ENCODE measurements at regions not wholly inside any gene's neighbourhood (a gene's known extent, or its start where the extent isn't known, plus 50 kb on each side); places are given as distances from the start of the nearest gene placed in this dataset.

DNA sequence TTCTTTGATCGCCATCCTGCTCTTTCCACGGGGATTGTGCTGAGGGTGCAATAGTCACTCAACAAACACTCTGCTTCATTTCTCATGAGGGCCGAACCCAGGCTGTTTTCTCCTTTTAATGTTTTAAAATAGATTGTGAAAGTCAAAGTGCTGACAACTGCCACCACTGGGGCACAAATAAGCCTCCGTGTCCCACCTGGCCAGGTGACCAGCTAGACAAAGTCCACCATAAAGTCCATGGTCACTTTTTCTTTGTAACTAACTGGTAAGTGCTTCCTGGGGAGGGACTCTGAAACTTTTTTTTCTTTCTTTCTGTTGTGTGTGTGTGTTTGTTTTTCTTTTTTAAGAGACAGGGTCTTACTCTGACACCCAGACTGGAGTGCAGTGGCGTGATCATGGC is 219.8 kb downstream of the LY86 start:
- Mint-ChIP-seq H3K4me1 (peaks cover 27% of the 10 kb centered on the region), H3K27ac (no peak overlapping the region), H3K27me3 (peaks cover 53% of the 10 kb centered on the region), H3K4me3 (no peak overlapping the region), H3K36me3 (ENCODE audit: low read depth) (peaks cover 3% of the 10 kb centered on the region)
- ATAC-seq, result no peak
- DNase-seq, result no peak
- no peaks in the 10 kb centered on the region for H3K9me3 ChIP-seq (ENCODE audit: control insufficient read depth, low read length, poor library complexity, severe bottlenecking)

GRCh38 chr6:6808915-6809314 is 220.4 kb downstream of the LY86 start:
- peaks cover 24% of the 10 kb centered on the region for H3K4me1 Mint-ChIP-seq
- peaks cover 51% of the 10 kb centered on the region for H3K27me3 Mint-ChIP-seq
- H3K9me3 ChIP-seq (ENCODE audit: control insufficient read depth, low read length, poor library complexity, severe bottlenecking), result no peaks in the 10 kb centered on the region
- H3K27ac Mint-ChIP-seq, result no peak overlapping the region
- peaks cover 3% of the 10 kb centered on the region for H3K36me3 Mint-ChIP-seq (ENCODE audit: low read depth)
- no peak for DNase-seq
- no peak for ATAC-seq
- H3K4me3 Mint-ChIP-seq, result no peak overlapping the region

DNA sequence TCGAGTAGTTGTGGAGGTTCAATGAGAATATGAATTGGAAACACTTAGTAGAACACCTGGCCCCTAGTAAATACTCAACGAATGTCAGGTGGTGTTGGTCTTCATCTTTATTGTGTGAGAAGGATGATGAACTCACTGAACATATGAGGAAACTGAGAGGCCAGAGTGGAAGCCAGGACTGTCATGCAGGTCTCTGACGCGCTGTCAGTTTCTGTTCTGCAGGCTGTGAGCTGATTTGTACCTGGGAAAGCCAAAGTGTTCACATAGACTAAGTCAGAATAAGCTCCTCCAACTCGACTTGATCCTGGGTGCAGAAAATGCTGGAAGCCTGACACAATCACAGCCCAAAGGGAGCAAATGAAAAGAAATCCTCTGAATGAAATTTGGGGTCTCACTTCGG is 222.2 kb downstream of the LY86 start:
- ATAC-seq (no peak), DNase-seq (no peak)
- peak overlapping the region; percentile 87 for H3K27ac Mint-ChIP-seq
- H3K27me3 Mint-ChIP-seq, result peaks cover 36% of the 10 kb centered on the region
- H3K4me1 Mint-ChIP-seq, result peaks cover 19% of the 10 kb centered on the region
- no peaks in the 10 kb centered on the region for H3K36me3 Mint-ChIP-seq (ENCODE audit: low read depth)
- H3K4me3 Mint-ChIP-seq, result peak overlapping the region; percentile 88
- no peaks in the 10 kb centered on the region for H3K9me3 ChIP-seq (ENCODE audit: control insufficient read depth, low read length, poor library complexity, severe bottlenecking)

DNA sequence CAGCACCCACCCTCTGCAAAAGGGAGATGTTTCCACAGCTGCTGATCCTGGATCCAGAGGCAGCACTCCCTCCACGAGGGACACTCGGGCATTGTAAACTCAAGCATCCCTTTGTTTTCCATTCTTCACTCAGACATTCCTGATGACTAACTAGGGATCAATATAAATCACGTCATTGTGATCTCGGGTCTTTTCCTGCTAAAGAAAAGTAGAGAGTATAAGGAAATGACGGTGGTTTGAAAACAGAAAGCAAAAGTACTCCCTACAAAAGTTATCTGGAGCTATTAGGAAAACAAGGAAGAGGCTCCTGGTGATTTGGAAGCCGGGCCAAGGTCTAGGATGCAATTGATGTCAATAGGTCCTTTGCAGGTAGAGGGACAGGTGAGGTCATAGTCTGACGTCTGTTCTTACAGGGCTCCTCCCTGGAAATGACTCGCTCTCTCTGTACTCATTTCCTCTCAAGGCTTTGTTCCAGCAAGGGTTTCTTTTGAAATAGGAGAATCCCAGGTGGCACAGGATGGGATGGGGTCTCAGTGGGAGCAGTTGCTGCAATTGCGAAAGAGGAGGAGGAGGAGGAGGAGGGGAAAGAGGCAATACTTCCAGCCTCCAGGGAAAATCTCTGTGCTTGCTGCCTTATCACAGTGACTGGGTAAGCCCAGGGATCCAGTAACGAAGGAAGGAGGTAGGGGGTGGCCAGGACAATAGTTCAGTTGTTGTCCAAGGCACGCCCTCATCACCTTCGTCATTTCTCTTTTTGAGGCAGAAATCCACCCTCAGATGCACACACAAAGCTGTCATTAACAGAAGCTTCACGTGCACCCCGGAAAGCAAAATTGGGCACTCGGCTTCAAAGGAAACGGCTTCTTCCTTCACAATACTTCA is 222.8 kb downstream of the LY86 start:
- H3K27ac Mint-ChIP-seq, result peak overlapping the region; percentile 87
- peak overlapping the region; percentile 88 for H3K4me3 Mint-ChIP-seq
- H3K4me1 Mint-ChIP-seq, result peaks cover 19% of the 10 kb centered on the region
- peaks cover 31% of the 10 kb centered on the region for H3K27me3 Mint-ChIP-seq
- H3K9me3 ChIP-seq (ENCODE audit: control insufficient read depth, low read length, poor library complexity, severe bottlenecking), result no peaks in the 10 kb centered on the region
- ATAC-seq (peak; percentile 69), DNase-seq (no peak)
- no peaks in the 10 kb centered on the region for H3K36me3 Mint-ChIP-seq (ENCODE audit: low read depth)

GRCh38 chr6:6812427-6812826 is 223.9 kb downstream of the LY86 start:
- no peak overlapping the region for H3K4me3 Mint-ChIP-seq

DNA sequence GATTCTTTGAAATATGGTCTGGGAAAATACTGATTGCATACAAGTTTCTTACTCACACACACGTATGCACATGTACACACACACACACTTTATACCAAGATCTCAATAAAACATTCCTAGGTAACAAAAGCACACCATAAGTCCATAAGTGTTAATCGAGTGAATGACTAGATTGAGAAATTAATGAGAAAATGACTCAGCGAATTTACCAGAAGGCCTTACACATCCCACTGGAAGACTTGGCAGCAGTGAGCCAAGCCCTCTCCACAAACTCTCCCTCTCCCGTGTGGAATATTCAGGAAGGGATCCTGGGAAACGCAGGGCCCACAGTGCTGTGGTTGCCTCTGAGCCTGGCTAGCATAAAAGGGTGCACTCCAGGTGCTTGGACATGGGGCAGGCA is 227.2 kb downstream of the LY86 start:
- H3K4me1 Mint-ChIP-seq, result peaks cover 11% of the 10 kb centered on the region
- H3K27me3 Mint-ChIP-seq, result peaks cover 14% of the 10 kb centered on the region
- no peaks in the 10 kb centered on the region for H3K9me3 ChIP-seq (ENCODE audit: control insufficient read depth, low read length, poor library complexity, severe bottlenecking)
- DNase-seq (no peak), ATAC-seq (no peak)
- no peaks in the 10 kb centered on the region for H3K36me3 Mint-ChIP-seq (ENCODE audit: low read depth)
- H3K4me3 Mint-ChIP-seq, result no peak overlapping the region
- no peak overlapping the region for H3K27ac Mint-ChIP-seq

More at GRCh38 chr6:6812427-6812826, 223.9 kb downstream of the LY86 start:
- DNase-seq, result no peak
- Mint-ChIP-seq H3K27me3 (peaks cover 21% of the 10 kb centered on the region), H3K4me1 (peaks cover 17% of the 10 kb centered on the region), H3K27ac (peak overlapping the region; percentile 87), H3K36me3 (ENCODE audit: low read depth) (no peaks in the 10 kb centered on the region)
- ATAC-seq, result no peak
- no peaks in the 10 kb centered on the region for H3K9me3 ChIP-seq (ENCODE audit: control insufficient read depth, low read length, poor library complexity, severe bottlenecking)

GRCh38 chr6:6816716-6817115 is 228.2 kb downstream of the LY86 start:
- no peak overlapping the region for H3K27ac Mint-ChIP-seq
- H3K4me3 Mint-ChIP-seq, result no peak overlapping the region
- H3K36me3 Mint-ChIP-seq (ENCODE audit: low read depth), result no peaks in the 10 kb centered on the region
- no peak for ATAC-seq
- peaks cover 2% of the 10 kb centered on the region for H3K4me1 Mint-ChIP-seq
- DNase-seq, result no peak
- no peaks in the 10 kb centered on the region for H3K9me3 ChIP-seq (ENCODE audit: control insufficient read depth, low read length, poor library complexity, severe bottlenecking)
- peaks cover 16% of the 10 kb centered on the region for H3K27me3 Mint-ChIP-seq

- DNase-seq, result no peak
- no peaks in the 10 kb centered on the region for H3K36me3 Mint-ChIP-seq (ENCODE audit: low read depth)
- ATAC-seq, result no peak
- H3K4me1 Mint-ChIP-seq, result no peaks in the 10 kb centered on the region
- H3K9me3 ChIP-seq (ENCODE audit: control insufficient read depth, low read length, poor library complexity, severe bottlenecking), result no peaks in the 10 kb centered on the region
- H3K4me3 Mint-ChIP-seq, result no peak overlapping the region
- H3K27me3 Mint-ChIP-seq, result peaks cover 16% of the 10 kb centered on the region
- no peak overlapping the region for H3K27ac Mint-ChIP-seq
Measured at GRCh38 chr6:6818078-6818639, 229.6 kb downstream of the LY86 start.

GRCh38 chr6:6820641-6821238 is 232.2 kb downstream of the LY86 start:
- Mint-ChIP-seq H3K4me1 (peaks cover 2% of the 10 kb centered on the region), H3K36me3 (ENCODE audit: low read depth) (no peaks in the 10 kb centered on the region), H3K27me3 (peaks cover 36% of the 10 kb centered on the region), H3K27ac (no peak overlapping the region), H3K4me3 (no peak overlapping the region)
- DNase-seq (no peak), ATAC-seq (no peak)
- no peaks in the 10 kb centered on the region for H3K9me3 ChIP-seq (ENCODE audit: control insufficient read depth, low read length, poor library complexity, severe bottlenecking)

- Mint-ChIP-seq H3K4me3 (no peak overlapping the region), H3K27me3 (peaks cover 44% of the 10 kb centered on the region), H3K27ac (no peak overlapping the region), H3K36me3 (ENCODE audit: low read depth) (no peaks in the 10 kb centered on the region), H3K4me1 (peaks cover 2% of the 10 kb centered on the region)
- no peaks in the 10 kb centered on the region for H3K9me3 ChIP-seq (ENCODE audit: control insufficient read depth, low read length, poor library complexity, severe bottlenecking)
- no peak for DNase-seq
- no peak for ATAC-seq
Measured at GRCh38 chr6:6821639-6822261, 233.2 kb downstream of the LY86 start.

GRCh38 chr6:6823030-6823429 is 234.5 kb downstream of the LY86 start:
- H3K9me3 ChIP-seq (ENCODE audit: control insufficient read depth, low read length, poor library complexity, severe bottlenecking), result no peaks in the 10 kb centered on the region
- DNase-seq (no peak), ATAC-seq (no peak)
- Mint-ChIP-seq H3K27ac (no peak overlapping the region), H3K27me3 (peaks cover 57% of the 10 kb centered on the region), H3K4me1 (peaks cover 2% of the 10 kb centered on the region), H3K36me3 (ENCODE audit: low read depth) (no peaks in the 10 kb centered on the region), H3K4me3 (no peak overlapping the region)

DNA sequence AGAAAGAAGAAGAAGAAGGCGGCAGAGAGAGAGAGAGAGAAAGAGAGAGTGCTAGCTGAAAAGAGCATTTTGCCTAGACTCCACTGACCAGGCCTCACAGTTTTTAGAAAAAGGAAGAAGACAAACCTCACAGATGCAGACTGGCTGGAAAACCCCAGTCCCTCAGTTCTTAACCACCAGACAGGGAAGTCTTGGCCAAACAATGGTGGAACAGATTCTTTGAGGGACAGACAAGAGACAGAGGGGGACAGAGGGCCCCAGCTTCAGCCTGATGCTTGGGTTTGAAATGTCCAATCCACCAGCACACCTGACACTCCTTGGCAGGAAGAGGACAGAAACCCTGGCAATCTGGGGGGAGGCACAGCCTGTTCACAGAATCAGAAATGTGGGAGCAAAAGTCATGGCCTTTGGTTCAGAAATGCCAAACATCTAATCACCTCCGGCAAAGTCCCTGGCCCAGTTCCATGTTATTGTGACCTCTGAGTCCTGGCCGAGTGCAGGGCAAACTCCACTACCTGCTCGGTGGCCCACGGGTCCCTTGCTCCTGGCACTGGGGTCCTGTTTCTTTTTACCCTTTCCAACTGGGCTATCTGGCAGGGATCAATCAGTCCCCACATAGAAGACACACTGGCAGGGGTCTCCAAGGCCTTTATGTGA is 235.2 kb downstream of the LY86 start:
- Mint-ChIP-seq H3K27ac (no peak overlapping the region), H3K4me3 (no peak overlapping the region), H3K27me3 (peaks cover 61% of the 10 kb centered on the region), H3K4me1 (peaks cover 2% of the 10 kb centered on the region), H3K36me3 (ENCODE audit: low read depth) (no peaks in the 10 kb centered on the region)
- no peak for DNase-seq
- no peak for ATAC-seq
- H3K9me3 ChIP-seq (ENCODE audit: control insufficient read depth, low read length, poor library complexity, severe bottlenecking), result no peaks in the 10 kb centered on the region

- H3K27ac Mint-ChIP-seq, result no peak overlapping the region
- H3K4me1 Mint-ChIP-seq, result peaks cover 2% of the 10 kb centered on the region
- peaks cover 57% of the 10 kb centered on the region for H3K27me3 Mint-ChIP-seq
- H3K4me3 Mint-ChIP-seq, result no peak overlapping the region
- H3K36me3 Mint-ChIP-seq (ENCODE audit: low read depth), result no peaks in the 10 kb centered on the region
- DNase-seq (no peak), ATAC-seq (no peak)
- H3K9me3 ChIP-seq (ENCODE audit: control insufficient read depth, low read length, poor library complexity, severe bottlenecking), result no peaks in the 10 kb centered on the region
Measured at GRCh38 chr6:6824381-6824780, 235.9 kb downstream of the LY86 start.

Data from T-helper 17 cell (primary cell).